ENCODE measurements at regions not wholly inside any gene's neighbourhood (a gene's known extent, or its start where the extent isn't known, plus 50 kb on each side); places are given as distances from the start of the nearest gene placed in this dataset.

DNA sequence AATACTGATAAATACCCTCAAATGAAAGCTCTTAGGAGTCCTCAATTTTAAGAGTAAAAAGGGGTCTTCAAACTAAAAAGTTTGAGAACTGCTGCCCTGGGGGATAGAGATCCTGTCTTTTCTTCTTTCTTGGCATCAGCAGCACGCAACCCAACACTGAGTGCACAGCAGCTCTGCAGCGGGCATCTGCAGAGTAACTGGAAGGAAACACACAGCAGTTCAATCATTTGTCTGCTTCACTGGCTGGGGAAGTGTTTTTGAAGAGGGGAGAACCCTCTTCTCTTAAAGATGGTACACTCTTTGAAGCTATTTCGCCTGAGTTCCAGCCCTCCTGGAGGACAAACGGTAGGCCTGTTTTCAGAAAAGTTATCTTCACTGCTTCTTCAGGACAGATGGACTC is 193.6 kb downstream of the FGFR2 start:
- intact Hi-C loops (cut with DNase I): no loop called here
- H3K9me3 ChIP-seq: no peaks in the 10 kb centered on the region
- H3K36me3 ChIP-seq: no peaks in the 10 kb centered on the region
- DNase-seq: no peak
- H3K27me3 ChIP-seq: no peaks in the 10 kb centered on the region
- TF ChIP-seq, protein P1, sequence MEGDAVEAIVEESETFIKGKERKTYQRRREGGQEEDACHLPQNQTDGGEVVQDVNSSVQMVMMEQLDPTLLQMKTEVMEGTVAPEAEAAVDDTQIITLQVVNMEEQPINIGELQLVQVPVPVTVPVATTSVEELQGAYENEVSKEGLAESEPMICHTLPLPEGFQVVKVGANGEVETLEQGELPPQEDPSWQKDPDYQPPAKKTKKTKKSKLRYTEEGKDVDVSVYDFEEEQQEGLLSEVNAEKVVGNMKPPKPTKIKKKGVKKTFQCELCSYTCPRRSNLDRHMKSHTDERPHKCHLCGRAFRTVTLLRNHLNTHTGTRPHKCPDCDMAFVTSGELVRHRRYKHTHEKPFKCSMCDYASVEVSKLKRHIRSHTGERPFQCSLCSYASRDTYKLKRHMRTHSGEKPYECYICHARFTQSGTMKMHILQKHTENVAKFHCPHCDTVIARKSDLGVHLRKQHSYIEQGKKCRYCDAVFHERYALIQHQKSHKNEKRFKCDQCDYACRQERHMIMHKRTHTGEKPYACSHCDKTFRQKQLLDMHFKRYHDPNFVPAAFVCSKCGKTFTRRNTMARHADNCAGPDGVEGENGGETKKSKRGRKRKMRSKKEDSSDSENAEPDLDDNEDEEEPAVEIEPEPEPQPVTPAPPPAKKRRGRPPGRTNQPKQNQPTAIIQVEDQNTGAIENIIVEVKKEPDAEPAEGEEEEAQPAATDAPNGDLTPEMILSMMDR (IDR thresholded peaks at IDR 0.05): no peak
- no peaks in the 10 kb centered on the region for H3K4me1 ChIP-seq
- H3K27ac ChIP-seq: no peak overlapping the region
- no peak overlapping the region for H3K9ac ChIP-seq (ENCODE audit: low read depth in 2 of 2, low read length in 2 of 2)
- no peak overlapping the region for H3K4me3 ChIP-seq

DNA sequence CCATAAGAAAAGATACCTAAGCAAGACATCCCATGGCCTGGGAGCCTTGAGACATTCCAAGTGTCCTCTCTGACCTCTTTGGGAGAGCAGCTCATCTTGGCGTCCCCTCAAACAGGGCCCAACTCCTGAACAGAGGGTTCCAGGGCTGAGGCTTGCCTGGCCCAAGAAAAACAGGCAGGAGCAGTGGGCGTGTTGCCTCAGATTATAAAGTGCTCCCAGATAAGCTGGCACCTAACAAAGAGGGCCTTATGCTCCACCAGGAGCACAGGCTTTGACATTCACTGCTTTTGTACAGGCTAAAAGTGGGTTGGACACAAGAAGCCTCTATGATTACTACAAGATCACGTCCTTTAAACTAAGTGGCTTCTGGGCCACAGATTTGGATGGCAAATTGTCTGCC is 193.1 kb downstream of the FGFR2 start:
- no peak overlapping the region for H3K27ac ChIP-seq
- H3K4me1 ChIP-seq: no peaks in the 10 kb centered on the region
- DNase-seq: no peak
- no peaks in the 10 kb centered on the region for H3K9me3 ChIP-seq
- H3K4me3 ChIP-seq: no peak overlapping the region
- no peaks in the 10 kb centered on the region for H3K27me3 ChIP-seq
- intact Hi-C loops (cut with DNase I): no loop called here
- no peaks in the 10 kb centered on the region for H3K36me3 ChIP-seq
- TF ChIP-seq, protein P1 (IDR thresholded peaks at IDR 0.05): no peak
- no peak overlapping the region for H3K9ac ChIP-seq (ENCODE audit: low read depth in 2 of 2, low read length in 2 of 2)

DNA sequence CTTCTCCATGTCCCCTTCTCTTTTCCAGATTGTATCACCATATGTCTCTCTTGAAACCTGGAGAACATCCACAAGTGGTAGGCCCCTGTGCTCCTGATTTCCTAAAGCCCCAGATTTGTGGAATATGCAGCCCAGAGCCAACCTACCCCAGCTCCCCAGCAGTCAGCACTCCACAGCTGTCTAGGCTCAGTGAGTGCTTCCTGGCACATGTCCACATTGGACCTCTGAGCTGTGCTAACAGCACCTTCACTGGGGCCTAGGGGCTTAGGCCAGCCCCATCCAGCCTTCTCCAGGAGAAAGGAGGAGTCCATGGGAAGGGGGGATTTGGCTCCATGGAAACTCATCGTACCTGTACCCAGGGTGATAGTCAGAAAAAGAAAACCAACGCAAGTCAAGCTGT is 192.7 kb downstream of the FGFR2 start:
- no peak overlapping the region for H3K27ac ChIP-seq
- no peaks in the 10 kb centered on the region for H3K4me1 ChIP-seq
- DNase-seq: no peak
- no peak overlapping the region for H3K9ac ChIP-seq (ENCODE audit: low read depth in 2 of 2, low read length in 2 of 2)
- intact Hi-C loops (cut with DNase I): no loop called here
- H3K9me3 ChIP-seq: no peaks in the 10 kb centered on the region
- H3K4me3 ChIP-seq: no peak overlapping the region
- no peaks in the 10 kb centered on the region for H3K27me3 ChIP-seq
- TF ChIP-seq, protein P1 (IDR thresholded peaks at IDR 0.05): no peak
- H3K36me3 ChIP-seq: no peaks in the 10 kb centered on the region

GRCh38 chr10:121405953-121406352 is 192.3 kb downstream of the FGFR2 start:
- no peak overlapping the region for H3K9ac ChIP-seq (ENCODE audit: low read depth in 2 of 2, low read length in 2 of 2)
- intact Hi-C loops (cut with DNase I): no loop called here
- no peaks in the 10 kb centered on the region for H3K4me1 ChIP-seq
- H3K36me3 ChIP-seq: no peaks in the 10 kb centered on the region
- TF ChIP-seq, protein P1 (IDR thresholded peaks at IDR 0.05): no peak
- H3K9me3 ChIP-seq: no peaks in the 10 kb centered on the region
- H3K27me3 ChIP-seq: no peaks in the 10 kb centered on the region
- no peak for DNase-seq
- no peak overlapping the region for H3K27ac ChIP-seq
- no peak overlapping the region for H3K4me3 ChIP-seq

DNA sequence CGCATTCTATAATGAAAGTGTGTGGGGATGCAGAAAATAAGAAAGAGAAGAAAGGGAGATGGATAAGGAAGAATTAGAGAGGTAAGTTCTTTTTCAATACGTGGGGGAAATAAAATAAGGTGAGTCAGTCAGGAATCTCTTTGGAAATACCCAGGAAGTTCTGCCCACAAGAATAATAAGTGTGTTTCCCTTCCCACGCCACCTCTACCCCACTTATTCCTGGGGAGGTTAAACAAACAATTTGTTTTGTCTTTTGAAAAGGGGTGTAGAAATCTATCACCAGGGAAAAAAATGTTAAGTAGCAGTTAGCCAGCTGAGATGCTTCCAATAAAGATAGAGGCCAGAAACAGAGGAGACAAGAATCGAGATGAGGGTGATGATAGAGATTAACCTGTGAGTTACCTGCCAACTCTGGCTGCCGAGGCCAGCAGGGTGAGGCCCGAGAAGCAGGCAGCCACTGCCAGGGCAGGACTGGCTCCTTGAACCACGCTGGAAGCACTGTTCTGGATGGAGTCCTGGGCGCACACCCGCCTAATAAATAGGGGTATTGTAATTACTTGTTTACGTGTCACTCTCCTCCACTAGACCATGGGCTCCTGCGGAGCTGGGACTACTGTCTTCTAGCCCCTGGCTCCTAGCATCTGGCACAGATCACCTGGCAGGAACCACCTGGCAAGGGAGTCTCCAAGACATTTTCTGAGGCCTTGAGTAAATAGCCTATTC is 191.3 kb downstream of the FGFR2 start:
- no peak overlapping the region for H3K4me3 ChIP-seq
- no peak overlapping the region for H3K9ac ChIP-seq (ENCODE audit: low read depth in 2 of 2, low read length in 2 of 2)
- no peaks in the 10 kb centered on the region for H3K27me3 ChIP-seq
- no peaks in the 10 kb centered on the region for H3K4me1 ChIP-seq
- no peak for DNase-seq
- intact Hi-C loops (cut with DNase I): no loop called here
- no peaks in the 10 kb centered on the region for H3K9me3 ChIP-seq
- TF ChIP-seq, protein P1 (IDR thresholded peaks at IDR 0.05): no peak
- H3K27ac ChIP-seq: no peak overlapping the region
- H3K36me3 ChIP-seq: no peaks in the 10 kb centered on the region
